ENCODE measurements at regions not wholly inside any gene's neighbourhood (a gene's known extent, or its start where the extent isn't known, plus 50 kb on each side); places are given as distances from the start of the nearest gene placed in this dataset.

DNA sequence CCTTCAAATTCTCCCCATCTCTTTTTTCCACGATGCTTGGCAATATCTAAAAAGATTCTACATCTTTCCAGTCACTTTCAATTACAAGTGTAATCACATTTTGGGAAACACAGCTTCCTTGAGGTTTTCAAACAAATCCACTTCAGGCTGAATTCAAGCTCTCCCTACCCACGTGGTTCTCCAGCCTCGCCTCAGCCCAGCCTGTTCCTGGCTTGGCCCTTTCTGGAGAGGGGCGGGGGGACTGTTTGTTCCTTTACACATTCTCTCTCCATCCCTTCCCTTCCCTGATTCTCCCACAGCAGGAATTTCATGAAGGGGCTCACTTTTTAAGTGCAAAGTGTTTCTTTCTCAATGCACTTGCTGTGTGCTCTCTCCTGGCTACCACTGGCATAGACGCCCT is 226.3 kb upstream of the SOX11 start:
- TF ChIP-seq, protein P1, sequence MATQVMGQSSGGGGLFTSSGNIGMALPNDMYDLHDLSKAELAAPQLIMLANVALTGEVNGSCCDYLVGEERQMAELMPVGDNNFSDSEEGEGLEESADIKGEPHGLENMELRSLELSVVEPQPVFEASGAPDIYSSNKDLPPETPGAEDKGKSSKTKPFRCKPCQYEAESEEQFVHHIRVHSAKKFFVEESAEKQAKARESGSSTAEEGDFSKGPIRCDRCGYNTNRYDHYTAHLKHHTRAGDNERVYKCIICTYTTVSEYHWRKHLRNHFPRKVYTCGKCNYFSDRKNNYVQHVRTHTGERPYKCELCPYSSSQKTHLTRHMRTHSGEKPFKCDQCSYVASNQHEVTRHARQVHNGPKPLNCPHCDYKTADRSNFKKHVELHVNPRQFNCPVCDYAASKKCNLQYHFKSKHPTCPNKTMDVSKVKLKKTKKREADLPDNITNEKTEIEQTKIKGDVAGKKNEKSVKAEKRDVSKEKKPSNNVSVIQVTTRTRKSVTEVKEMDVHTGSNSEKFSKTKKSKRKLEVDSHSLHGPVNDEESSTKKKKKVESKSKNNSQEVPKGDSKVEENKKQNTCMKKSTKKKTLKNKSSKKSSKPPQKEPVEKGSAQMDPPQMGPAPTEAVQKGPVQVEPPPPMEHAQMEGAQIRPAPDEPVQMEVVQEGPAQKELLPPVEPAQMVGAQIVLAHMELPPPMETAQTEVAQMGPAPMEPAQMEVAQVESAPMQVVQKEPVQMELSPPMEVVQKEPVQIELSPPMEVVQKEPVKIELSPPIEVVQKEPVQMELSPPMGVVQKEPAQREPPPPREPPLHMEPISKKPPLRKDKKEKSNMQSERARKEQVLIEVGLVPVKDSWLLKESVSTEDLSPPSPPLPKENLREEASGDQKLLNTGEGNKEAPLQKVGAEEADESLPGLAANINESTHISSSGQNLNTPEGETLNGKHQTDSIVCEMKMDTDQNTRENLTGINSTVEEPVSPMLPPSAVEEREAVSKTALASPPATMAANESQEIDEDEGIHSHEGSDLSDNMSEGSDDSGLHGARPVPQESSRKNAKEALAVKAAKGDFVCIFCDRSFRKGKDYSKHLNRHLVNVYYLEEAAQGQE (IDR thresholded peaks at IDR 0.05; ENCODE audit: insufficient read depth in 1 of 2, low read depth in 2 of 2, low read length in 2 of 2), result no peak
- no peak for TF ChIP-seq FOXP2 (optimal IDR thresholded peaks at IDR 0.05; ENCODE audit: borderline replicate concordance, extremely low read depth, extremely low read length, insufficient read depth)
- no peak for TF ChIP-seq POLR2AphosphoS5 (IDR thresholded peaks at IDR 0.05; ENCODE audit: low read depth, low read length)
- TF ChIP-seq TAF1 (IDR thresholded peaks at IDR 0.05; ENCODE audit: borderline replicate concordance, insufficient read depth, low read length), result no peak
- TF ChIP-seq SIN3A (IDR thresholded peaks at IDR 0.05; ENCODE audit: borderline replicate concordance, insufficient read depth, low read length), result no peak

DNA sequence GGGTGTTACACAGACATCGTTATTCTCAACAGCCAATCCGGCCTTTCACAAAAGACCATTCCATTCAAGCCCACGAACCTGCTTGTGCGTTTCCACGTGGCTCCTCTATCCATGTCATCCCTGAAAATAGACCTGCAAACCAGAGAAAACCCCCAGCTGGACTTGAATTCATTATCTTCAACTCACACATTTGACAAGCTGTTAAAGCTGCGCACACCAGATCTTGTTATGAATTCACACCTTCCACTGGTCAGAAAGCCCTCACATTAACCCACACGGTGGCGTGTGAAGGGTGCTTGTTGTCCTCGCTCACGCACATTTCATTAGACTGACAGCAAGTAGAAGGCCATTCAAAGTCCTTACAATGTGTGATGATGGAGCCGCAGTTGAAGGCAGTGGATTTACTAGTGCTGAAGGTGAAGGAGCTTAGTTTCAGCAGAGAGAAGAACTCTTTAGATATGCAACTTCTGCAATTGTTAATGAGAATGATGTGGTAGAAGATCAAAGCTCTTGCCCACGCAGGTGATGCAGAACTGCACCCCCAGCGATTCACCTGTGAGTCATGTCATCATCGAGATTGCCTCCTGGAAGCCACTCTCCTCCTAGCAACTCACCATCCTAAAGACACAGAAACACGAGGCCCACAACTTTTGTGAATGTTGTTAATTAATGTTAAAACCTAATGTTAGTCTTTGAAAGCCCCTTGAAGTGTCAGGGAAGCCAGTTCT is 224.8 kb upstream of the SOX11 start:
- TF ChIP-seq, protein P1 (IDR thresholded peaks at IDR 0.05; ENCODE audit: insufficient read depth in 1 of 2, low read depth in 2 of 2, low read length in 2 of 2), result no peak
- TF ChIP-seq TAF1 (IDR thresholded peaks at IDR 0.05; ENCODE audit: borderline replicate concordance, insufficient read depth, low read length) (no peak), SIN3A (IDR thresholded peaks at IDR 0.05; ENCODE audit: borderline replicate concordance, insufficient read depth, low read length) (no peak), POLR2AphosphoS5 (IDR thresholded peaks at IDR 0.05; ENCODE audit: low read depth, low read length) (no peak), FOXP2 (optimal IDR thresholded peaks at IDR 0.05; ENCODE audit: borderline replicate concordance, extremely low read depth, extremely low read length, insufficient read depth) (no peak)

DNA sequence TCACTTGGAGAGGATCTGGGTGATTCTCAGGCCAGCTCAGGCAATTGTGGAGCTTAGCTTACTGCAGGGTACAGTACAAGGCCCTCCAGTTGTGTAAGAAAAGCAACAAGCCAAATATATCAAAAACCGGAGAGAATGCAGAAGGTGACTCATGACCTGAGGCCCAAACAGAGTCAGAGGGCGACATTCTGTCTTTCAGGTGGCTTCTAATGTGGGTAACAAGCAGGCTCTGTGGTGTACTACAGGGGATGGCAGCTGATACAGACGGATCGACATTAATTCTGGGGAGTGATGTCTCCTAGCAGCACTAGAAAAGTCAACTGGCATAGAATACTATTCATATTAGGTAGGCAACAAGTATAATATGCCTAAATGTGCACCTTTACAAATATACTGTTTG is 219.5 kb upstream of the SOX11 start:
- TF ChIP-seq, protein P1 (IDR thresholded peaks at IDR 0.05; ENCODE audit: insufficient read depth in 1 of 2, low read depth in 2 of 2, low read length in 2 of 2), result no peak
- TF ChIP-seq TAF1 (IDR thresholded peaks at IDR 0.05; ENCODE audit: borderline replicate concordance, insufficient read depth, low read length) (no peak), FOXP2 (optimal IDR thresholded peaks at IDR 0.05; ENCODE audit: borderline replicate concordance, extremely low read depth, extremely low read length, insufficient read depth) (no peak), POLR2AphosphoS5 (IDR thresholded peaks at IDR 0.05; ENCODE audit: low read depth, low read length) (no peak), SIN3A (IDR thresholded peaks at IDR 0.05; ENCODE audit: borderline replicate concordance, insufficient read depth, low read length) (no peak)

DNA sequence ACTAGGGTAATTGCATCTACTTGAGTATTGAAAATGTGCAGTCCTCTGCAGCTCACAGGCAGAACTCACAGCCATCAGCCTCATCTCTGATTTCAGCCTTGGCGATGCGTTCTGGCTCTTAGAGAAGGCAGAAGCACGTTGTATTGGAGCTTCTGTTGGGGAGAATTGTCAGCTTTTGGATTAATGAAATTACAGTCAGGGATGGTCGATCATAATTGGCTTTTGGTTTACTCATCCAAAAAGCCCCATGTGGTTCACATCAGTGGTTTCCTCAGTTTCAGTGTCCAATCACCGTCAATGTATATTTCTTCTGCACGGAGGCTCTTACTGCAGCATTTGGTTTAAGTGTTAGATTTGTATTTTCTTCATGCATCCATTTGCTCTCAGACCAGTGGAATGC is 218.5 kb upstream of the SOX11 start:
- TF ChIP-seq, protein P1 (IDR thresholded peaks at IDR 0.05; ENCODE audit: insufficient read depth in 1 of 2, low read depth in 2 of 2, low read length in 2 of 2), result no peak
- no peak for TF ChIP-seq FOXP2 (optimal IDR thresholded peaks at IDR 0.05; ENCODE audit: borderline replicate concordance, extremely low read depth, extremely low read length, insufficient read depth)
- TF ChIP-seq POLR2AphosphoS5 (IDR thresholded peaks at IDR 0.05; ENCODE audit: low read depth, low read length), result no peak
- TF ChIP-seq SIN3A (IDR thresholded peaks at IDR 0.05; ENCODE audit: borderline replicate concordance, insufficient read depth, low read length), result no peak
